CD14-positive monocyte (primary cell): ENCODE measurements at regions not wholly inside any gene's neighbourhood (a gene's known extent, or its start where the extent isn't known, plus 50 kb on each side); places are given as distances from the start of the nearest gene placed in this dataset.

Experiments used
- DNase-seq, 3 donors: peaks; one replicate each; pipeline ENCODE4 v3.0.0-alpha.2; 2011 to 2022
- H2AFZ ChIP-seq: 2 replicates; pipeline ENCODE4 v1.6.0; 2012; ENCODE audit warnings: mild to moderate bottlenecking, low read depth, low read length, inconsistent platforms; ENCODE audit not compliant: insufficient read depth, poor library complexity, severe bottlenecking
- H3K27ac ChIP-seq, 2 donors: 1 replicate in 1 of 2; 2 replicates in 1 of 2; pipeline ENCODE4 v1.5.1; 2012 to 2013; ENCODE audit warnings: low read length in 2 of 2, control low read depth in 1 of 2, inconsistent platforms in 1 of 2, low read depth in 1 of 2, mild to moderate bottlenecking in 1 of 2
- H3K27me3 ChIP-seq, 2 donors: one replicate each; pipeline versions ENCODE4 v1.6.0 to v1.6.1; 2011 to 2013; ENCODE audit warnings: low read length in 2 of 2; ENCODE audit not compliant: control insufficient read depth in 2 of 2, insufficient read depth in 2 of 2
- H3K36me3 ChIP-seq, 2 donors: replicated peaks in 1 of 2; 1 replicate in 1 of 2; 2 replicates in 1 of 2; pipeline versions ENCODE4 v1.5.1 to v1.6.1; 2012 to 2013; ENCODE audit warnings: low read length in 2 of 2, control low read depth in 1 of 2, inconsistent platforms in 1 of 2, mild to moderate bottlenecking in 1 of 2; ENCODE audit not compliant: insufficient read depth in 2 of 2, control insufficient read depth in 1 of 2
- H3K4me1 ChIP-seq, 2 donors: 1 replicate in 1 of 2; 2 replicates in 1 of 2; pipeline versions ENCODE4 v1.5.1 to v1.6.1; 2012 to 2013; ENCODE audit warnings: low read length in 2 of 2, control low read depth in 1 of 2, inconsistent platforms in 1 of 2, mild to moderate bottlenecking in 1 of 2, moderate library complexity in 1 of 2; ENCODE audit not compliant: insufficient read depth in 2 of 2, control insufficient read depth in 1 of 2
- H3K4me2 ChIP-seq: replicated peaks from 2 replicates; pipeline ENCODE3; 2012; ENCODE audit warnings: low read length, moderate library complexity, mild to moderate bottlenecking; ENCODE audit not compliant: poor library complexity, severe bottlenecking; ENCODE audit errors: extremely low read depth
- H3K4me3 ChIP-seq, 3 experiments: fragments of 200-600 bp in 1 of 3; sonication (generic) in 1 of 3; replicated peaks in 1 of 3; 1 replicate in 2 of 3; 2 replicates in 1 of 3; pipeline ENCODE4 v1.5.1; 2011 to 2013; ENCODE audit warnings: low read length in 3 of 3, mild to moderate bottlenecking in 3 of 3, control low read depth in 2 of 3, low read depth in 2 of 3, inconsistent platforms in 1 of 3, moderate library complexity in 1 of 3
- H3K79me2 ChIP-seq: 2 replicates; pipeline ENCODE4 v1.6.0; 2012; ENCODE audit warnings: mild to moderate bottlenecking, control low read depth, inconsistent platforms, low read length, moderate library complexity; ENCODE audit not compliant: insufficient read depth
- H3K9ac ChIP-seq: 2 replicates; pipeline ENCODE4 v1.6.0; 2017; ENCODE audit warnings: low read length, mild to moderate bottlenecking; ENCODE audit not compliant: insufficient read depth, poor library complexity, severe bottlenecking
- H3K9me3 ChIP-seq, 2 donors: replicated peaks in 1 of 2; 1 replicate in 1 of 2; 2 replicates in 1 of 2; pipeline versions ENCODE4 v1.5.1 to v1.6.1; 2012 to 2013; ENCODE audit warnings: low read length in 2 of 2, control low read depth in 1 of 2; ENCODE audit not compliant: control insufficient read depth in 1 of 2, insufficient read depth in 1 of 2
- H4K20me1 ChIP-seq: 2 replicates; pipeline ENCODE4 v1.6.0; 2012; ENCODE audit warnings: mild to moderate bottlenecking, low read length, control low read depth, moderate library complexity; ENCODE audit not compliant: insufficient read depth
- H3K27ac Mint-ChIP-seq, 7 donors: one replicate each; pipeline ENCODE4 v1.8.0; 2020; ENCODE audit warnings: mild to moderate bottlenecking in 7 of 7, mixed read lengths in 7 of 7, moderate library complexity in 6 of 7, inconsistent platforms in 2 of 7
- H3K27me3 Mint-ChIP-seq, 3 donors: one replicate each; pipeline ENCODE4 v1.8.0; 2021 to 2022; ENCODE audit warnings: low read depth in 3 of 3, mild to moderate bottlenecking in 3 of 3, mixed read lengths in 3 of 3, moderate library complexity in 3 of 3, inconsistent platforms in 1 of 3
- H3K36me3 Mint-ChIP-seq, 2 donors: one replicate each; pipeline ENCODE4 v1.8.0; 2020; ENCODE audit warnings: mixed read lengths in 2 of 2, inconsistent platforms in 1 of 2, mild to moderate bottlenecking in 1 of 2
- H3K4me1 Mint-ChIP-seq: one replicate; pipeline ENCODE4 v1.8.0; 2020; ENCODE audit warnings: mild to moderate bottlenecking, mixed read lengths
- H3K4me3 Mint-ChIP-seq, 2 donors: one replicate each; pipeline ENCODE4 v1.8.0; 2020; ENCODE audit warnings: mild to moderate bottlenecking in 2 of 2, mixed read lengths in 2 of 2, moderate library complexity in 1 of 2
- H3K9me3 Mint-ChIP-seq, 7 donors: one replicate each; pipeline ENCODE4 v1.8.0; 2020 to 2022; ENCODE audit warnings: mixed read lengths in 7 of 7, mild to moderate bottlenecking in 6 of 7, moderate library complexity in 6 of 7, inconsistent platforms in 2 of 7
- CTCF ChIP-seq: fragments of 200-600 bp; IDR thresholded peaks from one replicate; pipeline ENCODE4 v1.8.0; 2022; ENCODE audit warnings: antibody characterized with exemption, mild to moderate bottlenecking
- WGBS: methylation state at CpG from one replicate; pipeline ENCODE4 v1.1.5; 2013; ENCODE audit warnings: missing lambda C conversion rate; ENCODE audit not compliant: insufficient coverage; 5-methylcytosine and 5-hydroxymethylcytosine counted together
- intact Hi-C, 2 donors: fragments of 100-400 bp; cut with micrococcal nuclease; formaldehyde crosslinking; loops; one replicate each; pipeline versions ENCODE4 v1.15.0 to v1.15.1; 2023

- no peaks in the 10 kb centered on the region for H3K27me3 ChIP-seq
- no peaks in the 10 kb centered on the region for H3K79me2 ChIP-seq
- Mint-ChIP-seq H3K36me3 (no peaks in the 10 kb centered on the region), H3K27ac (no peak overlapping the region), H3K4me1 (no peaks in the 10 kb centered on the region), H3K9me3 (peaks cover 2 to 19% (median 4%) of the 10 kb centered on the region in 7 donors), H3K27me3 (no peaks in the 10 kb centered on the region), H3K4me3 (no peak overlapping the region)
- peaks cover 12 to 20% of the 10 kb centered on the region in 2 donors for H3K9me3 ChIP-seq
- no peak for DNase-seq
- H3K27ac ChIP-seq: no peak overlapping the region
- intact Hi-C loops: no loop called here
- no peaks in the 10 kb centered on the region for H3K4me1 ChIP-seq
- no peak overlapping the region for H2AFZ ChIP-seq
- WGBS: 100% methylated on average over 1 of the region's 5 CpGs
- no peak for TF ChIP-seq CTCF
- no peak overlapping the region for H3K4me3 ChIP-seq
- H3K9ac ChIP-seq: no peak overlapping the region
- no peaks in the 10 kb centered on the region for H3K36me3 ChIP-seq
- no peak overlapping the region for H3K4me2 ChIP-seq
- H4K20me1 ChIP-seq: no peaks in the 10 kb centered on the region
Measured at GRCh38 chr6:165109011-165109410, 200.4 kb downstream of the C6orf118 start.

- H3K4me1 Mint-ChIP-seq: no peaks in the 10 kb centered on the region
- Histone ChIP-seq H4K20me1 (no peaks in the 10 kb centered on the region), H3K79me2 (no peaks in the 10 kb centered on the region), H3K36me3 (no peaks in the 10 kb centered on the region), H3K9ac (no peak overlapping the region), H2AFZ (no peak overlapping the region), H3K27me3 (no peaks in the 10 kb centered on the region), H3K4me3 (no peak overlapping the region), H3K9me3 (peaks cover 29 to 32% of the 10 kb centered on the region in 2 donors), H3K4me2 (no peak overlapping the region), H3K4me1 (no peaks in the 10 kb centered on the region), H3K27ac (no peak overlapping the region)
- H3K27ac Mint-ChIP-seq: no peak overlapping the region
- H3K36me3 Mint-ChIP-seq: no peaks in the 10 kb centered on the region
- no peak for DNase-seq
- TF ChIP-seq CTCF: no peak
- intact Hi-C loops: no loop called here
- no peak overlapping the region for H3K4me3 Mint-ChIP-seq
- H3K27me3 Mint-ChIP-seq: no peaks in the 10 kb centered on the region
- 100% methylated on average over 2 of the region's 2 CpGs for WGBS
- H3K9me3 Mint-ChIP-seq: peaks cover 3 to 14% (median 11%) of the 10 kb centered on the region in 7 donors
Measured at GRCh38 chr6:165106261-165106660, 203.1 kb downstream of the C6orf118 start.
